PC-3 (cell line): ENCODE measurements at regions not wholly inside any gene's neighbourhood (a gene's known extent, or its start where the extent isn't known, plus 50 kb on each side); places are given as distances from the start of the nearest gene placed in this dataset.

Source experiments
- EZH2 ChIP-seq: fragments of 300-600 bp; sonication (generic); IDR thresholded peaks from one replicate; pipeline ENCODE4 v1.6.1; 2017; ENCODE audit warnings: antibody characterized with exemption, mild to moderate bottlenecking, low read length; ENCODE audit not compliant: unreplicated experiment
- TF ChIP-seq, protein P1 (sequence below): fragments of 300-600 bp; sonication (generic); conservative IDR thresholded peaks from 2 replicates; pipeline ENCODE4 v1.5.1; 2017; ENCODE audit warnings: antibody characterized with exemption, low read depth, mild to moderate bottlenecking, low read length

DNA sequence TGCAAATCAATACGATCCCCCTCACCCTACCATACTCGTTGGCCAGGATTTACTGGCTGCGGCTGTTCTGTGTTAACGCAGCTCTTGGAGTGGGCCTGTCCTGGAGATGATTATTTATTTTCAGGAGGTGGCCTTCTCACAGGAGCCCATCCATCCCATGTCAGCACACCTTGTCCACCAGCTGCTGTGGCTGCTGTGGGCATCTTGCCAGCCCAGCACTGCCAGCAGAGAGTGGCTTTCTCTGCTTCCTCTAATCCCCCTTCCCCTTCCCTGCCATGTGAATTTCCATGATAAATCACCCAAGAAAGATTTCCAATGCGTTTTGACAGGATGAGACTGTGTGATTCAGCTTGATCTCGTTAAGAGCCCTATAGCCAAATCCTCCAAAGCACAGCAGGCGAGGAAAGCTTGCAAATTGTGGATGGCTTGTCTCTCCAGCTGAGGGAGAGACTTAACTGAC is 309.1 kb upstream of the C11orf87 start:
- no peak for TF ChIP-seq EZH2
- TF ChIP-seq, protein P1, sequence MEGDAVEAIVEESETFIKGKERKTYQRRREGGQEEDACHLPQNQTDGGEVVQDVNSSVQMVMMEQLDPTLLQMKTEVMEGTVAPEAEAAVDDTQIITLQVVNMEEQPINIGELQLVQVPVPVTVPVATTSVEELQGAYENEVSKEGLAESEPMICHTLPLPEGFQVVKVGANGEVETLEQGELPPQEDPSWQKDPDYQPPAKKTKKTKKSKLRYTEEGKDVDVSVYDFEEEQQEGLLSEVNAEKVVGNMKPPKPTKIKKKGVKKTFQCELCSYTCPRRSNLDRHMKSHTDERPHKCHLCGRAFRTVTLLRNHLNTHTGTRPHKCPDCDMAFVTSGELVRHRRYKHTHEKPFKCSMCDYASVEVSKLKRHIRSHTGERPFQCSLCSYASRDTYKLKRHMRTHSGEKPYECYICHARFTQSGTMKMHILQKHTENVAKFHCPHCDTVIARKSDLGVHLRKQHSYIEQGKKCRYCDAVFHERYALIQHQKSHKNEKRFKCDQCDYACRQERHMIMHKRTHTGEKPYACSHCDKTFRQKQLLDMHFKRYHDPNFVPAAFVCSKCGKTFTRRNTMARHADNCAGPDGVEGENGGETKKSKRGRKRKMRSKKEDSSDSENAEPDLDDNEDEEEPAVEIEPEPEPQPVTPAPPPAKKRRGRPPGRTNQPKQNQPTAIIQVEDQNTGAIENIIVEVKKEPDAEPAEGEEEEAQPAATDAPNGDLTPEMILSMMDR = no peak
